MM.1S (cell line): ENCODE measurements at regions not wholly inside any gene's neighbourhood (a gene's known extent, or its start where the extent isn't known, plus 50 kb on each side); places are given as distances from the start of the nearest gene placed in this dataset.

Experiments
- EZH2 ChIP-seq: fragments of 300-600 bp; sonication (generic); optimal IDR thresholded peaks from 2 replicates; pipeline ENCODE3; 2017; ENCODE audit warnings: low read depth, mild to moderate bottlenecking, antibody characterized with exemption, low read length, mixed read lengths
- TF ChIP-seq, protein P1 (sequence below): fragments of 300-600 bp; sonication (generic); IDR thresholded peaks from 2 replicates; pipeline ENCODE4 v1.5.1; 2016; ENCODE audit warnings: antibody characterized with exemption, low read length, mixed read lengths

DNA sequence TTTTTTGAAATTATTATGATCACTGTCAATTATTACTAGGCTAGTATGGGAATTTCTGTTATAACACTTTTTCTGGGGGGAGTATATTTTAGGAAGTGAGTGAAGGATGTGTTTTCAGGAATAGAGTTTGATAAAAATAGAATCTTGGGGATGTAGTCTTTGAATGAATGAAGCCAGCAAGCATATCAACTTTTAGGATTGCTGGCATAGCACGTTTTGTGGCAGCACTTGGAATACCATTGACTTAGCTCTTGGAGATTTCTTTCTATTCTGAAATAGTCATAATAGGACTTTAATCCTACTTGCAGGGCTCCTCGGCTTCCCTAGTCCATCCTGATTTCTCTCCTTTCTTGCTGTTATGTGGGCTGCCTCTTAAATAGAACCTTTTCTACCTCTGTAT, 141.6 kb downstream of the DACT1 start:
- TF ChIP-seq, protein P1, sequence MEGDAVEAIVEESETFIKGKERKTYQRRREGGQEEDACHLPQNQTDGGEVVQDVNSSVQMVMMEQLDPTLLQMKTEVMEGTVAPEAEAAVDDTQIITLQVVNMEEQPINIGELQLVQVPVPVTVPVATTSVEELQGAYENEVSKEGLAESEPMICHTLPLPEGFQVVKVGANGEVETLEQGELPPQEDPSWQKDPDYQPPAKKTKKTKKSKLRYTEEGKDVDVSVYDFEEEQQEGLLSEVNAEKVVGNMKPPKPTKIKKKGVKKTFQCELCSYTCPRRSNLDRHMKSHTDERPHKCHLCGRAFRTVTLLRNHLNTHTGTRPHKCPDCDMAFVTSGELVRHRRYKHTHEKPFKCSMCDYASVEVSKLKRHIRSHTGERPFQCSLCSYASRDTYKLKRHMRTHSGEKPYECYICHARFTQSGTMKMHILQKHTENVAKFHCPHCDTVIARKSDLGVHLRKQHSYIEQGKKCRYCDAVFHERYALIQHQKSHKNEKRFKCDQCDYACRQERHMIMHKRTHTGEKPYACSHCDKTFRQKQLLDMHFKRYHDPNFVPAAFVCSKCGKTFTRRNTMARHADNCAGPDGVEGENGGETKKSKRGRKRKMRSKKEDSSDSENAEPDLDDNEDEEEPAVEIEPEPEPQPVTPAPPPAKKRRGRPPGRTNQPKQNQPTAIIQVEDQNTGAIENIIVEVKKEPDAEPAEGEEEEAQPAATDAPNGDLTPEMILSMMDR, result no peak
- TF ChIP-seq EZH2, result no peak
